ENCODE measurements at regions not wholly inside any gene's neighbourhood (a gene's known extent, or its start where the extent isn't known, plus 50 kb on each side); places are given as distances from the start of the nearest gene placed in this dataset.

DNA sequence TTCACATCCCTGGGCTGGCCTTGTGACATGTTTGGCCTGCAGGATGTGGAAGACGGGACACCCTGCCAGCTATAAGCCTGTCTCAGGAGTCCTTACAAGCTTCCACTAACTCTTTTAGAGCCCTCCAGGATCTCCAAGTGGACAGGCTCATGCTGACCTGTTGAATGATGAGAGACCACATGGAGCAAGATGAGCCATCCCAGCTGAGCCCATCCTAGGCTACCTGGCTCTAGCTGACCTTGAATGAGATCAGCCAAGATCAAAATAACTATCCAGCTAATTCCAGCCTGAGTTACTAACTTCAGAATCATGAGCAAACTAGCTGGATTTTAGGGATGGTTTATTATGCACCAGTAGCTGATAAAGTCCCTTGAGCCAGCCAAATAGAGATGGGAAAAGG, 169.5 kb downstream of the TFAP2C start:
- TF ChIP-seq YY1 (IDR thresholded peaks at IDR 0.05; ENCODE audit: low read depth): no peak
- TF ChIP-seq CEBPB (IDR thresholded peaks at IDR 0.05): no peak
- TF ChIP-seq TCF12 (IDR thresholded peaks at IDR 0.05; ENCODE audit: low read depth): no peak
- no peak for TF ChIP-seq MAX (IDR thresholded peaks at IDR 0.05)
- TF ChIP-seq TAF1 (IDR thresholded peaks at IDR 0.05; ENCODE audit: low read depth): no peak
- TF ChIP-seq EGR1 (IDR thresholded peaks at IDR 0.05): no peak
- TF ChIP-seq NFIC (IDR thresholded peaks at IDR 0.05): no peak
- no peak for TF ChIP-seq CREB1 (IDR thresholded peaks at IDR 0.05; ENCODE audit: low read depth)
- no peak for TF ChIP-seq USF1 (IDR thresholded peaks at IDR 0.05)
- no peak for TF ChIP-seq EP300 (IDR thresholded peaks at IDR 0.05; ENCODE audit: borderline replicate concordance)
- TF ChIP-seq ZBTB7A (IDR thresholded peaks at IDR 0.05; ENCODE audit: low read depth): no peak
- no peak for TF ChIP-seq TEAD4 (IDR thresholded peaks at IDR 0.05)
- no peak for TF ChIP-seq RAD21 (IDR thresholded peaks at IDR 0.05; ENCODE audit: low read depth)
- TF ChIP-seq REST (IDR thresholded peaks at IDR 0.05; ENCODE audit: low read depth): no peak
- TF ChIP-seq FOXM1 (IDR thresholded peaks at IDR 0.05; ENCODE audit: borderline replicate concordance, low read depth): no peak

DNA sequence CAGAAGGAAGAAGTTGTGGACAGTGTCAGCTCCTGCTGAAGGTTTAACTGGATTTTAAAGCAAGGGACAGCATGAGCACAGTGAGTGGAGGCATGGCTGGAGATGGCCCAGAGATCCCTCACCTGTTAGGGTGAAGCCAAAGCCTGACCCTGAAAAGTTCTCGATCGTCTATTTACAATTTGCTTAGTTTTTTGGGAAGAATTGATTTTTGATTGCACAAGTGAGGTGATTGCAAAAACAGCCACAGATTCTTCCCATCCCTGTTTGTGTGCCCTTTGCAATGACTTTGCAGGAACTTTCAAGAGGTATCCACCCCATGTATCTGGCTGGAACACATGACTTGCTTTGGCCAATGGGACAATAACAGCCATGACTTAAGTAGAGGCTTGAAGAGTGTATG, 170.1 kb downstream of the TFAP2C start:
- TF ChIP-seq MAX (IDR thresholded peaks at IDR 0.05) (no peak), CREB1 (IDR thresholded peaks at IDR 0.05; ENCODE audit: low read depth) (no peak), EGR1 (IDR thresholded peaks at IDR 0.05) (no peak), NFIC (IDR thresholded peaks at IDR 0.05) (no peak), EP300 (IDR thresholded peaks at IDR 0.05; ENCODE audit: borderline replicate concordance) (no peak), TAF1 (IDR thresholded peaks at IDR 0.05; ENCODE audit: low read depth) (no peak), ZBTB7A (IDR thresholded peaks at IDR 0.05; ENCODE audit: low read depth) (no peak), USF1 (IDR thresholded peaks at IDR 0.05) (no peak), REST (IDR thresholded peaks at IDR 0.05; ENCODE audit: low read depth) (no peak), YY1 (IDR thresholded peaks at IDR 0.05; ENCODE audit: low read depth) (no peak), CEBPB (IDR thresholded peaks at IDR 0.05) (no peak), TCF12 (IDR thresholded peaks at IDR 0.05; ENCODE audit: low read depth) (no peak), TEAD4 (IDR thresholded peaks at IDR 0.05) (no peak), RAD21 (IDR thresholded peaks at IDR 0.05; ENCODE audit: low read depth) (no peak)

- no peak for TF ChIP-seq TEAD4 (IDR thresholded peaks at IDR 0.05)
- TF ChIP-seq FOXM1 (IDR thresholded peaks at IDR 0.05; ENCODE audit: borderline replicate concordance, low read depth): no peak
- TF ChIP-seq TCF12 (IDR thresholded peaks at IDR 0.05; ENCODE audit: low read depth): no peak
- no peak for TF ChIP-seq EP300 (IDR thresholded peaks at IDR 0.05; ENCODE audit: borderline replicate concordance)
- TF ChIP-seq ZBTB7A (IDR thresholded peaks at IDR 0.05; ENCODE audit: low read depth): no peak
- no peak for TF ChIP-seq USF1 (IDR thresholded peaks at IDR 0.05)
- TF ChIP-seq YY1 (IDR thresholded peaks at IDR 0.05; ENCODE audit: low read depth): no peak
- TF ChIP-seq CREB1 (IDR thresholded peaks at IDR 0.05; ENCODE audit: low read depth): no peak
- no peak for TF ChIP-seq RAD21 (IDR thresholded peaks at IDR 0.05; ENCODE audit: low read depth)
- TF ChIP-seq MAX (IDR thresholded peaks at IDR 0.05): no peak
- TF ChIP-seq CEBPB (IDR thresholded peaks at IDR 0.05): no peak
- no peak for TF ChIP-seq NFIC (IDR thresholded peaks at IDR 0.05)
- TF ChIP-seq EGR1 (IDR thresholded peaks at IDR 0.05): no peak
Measured at GRCh38 chr20:56800088-56800487, 171.0 kb downstream of the TFAP2C start.

DNA sequence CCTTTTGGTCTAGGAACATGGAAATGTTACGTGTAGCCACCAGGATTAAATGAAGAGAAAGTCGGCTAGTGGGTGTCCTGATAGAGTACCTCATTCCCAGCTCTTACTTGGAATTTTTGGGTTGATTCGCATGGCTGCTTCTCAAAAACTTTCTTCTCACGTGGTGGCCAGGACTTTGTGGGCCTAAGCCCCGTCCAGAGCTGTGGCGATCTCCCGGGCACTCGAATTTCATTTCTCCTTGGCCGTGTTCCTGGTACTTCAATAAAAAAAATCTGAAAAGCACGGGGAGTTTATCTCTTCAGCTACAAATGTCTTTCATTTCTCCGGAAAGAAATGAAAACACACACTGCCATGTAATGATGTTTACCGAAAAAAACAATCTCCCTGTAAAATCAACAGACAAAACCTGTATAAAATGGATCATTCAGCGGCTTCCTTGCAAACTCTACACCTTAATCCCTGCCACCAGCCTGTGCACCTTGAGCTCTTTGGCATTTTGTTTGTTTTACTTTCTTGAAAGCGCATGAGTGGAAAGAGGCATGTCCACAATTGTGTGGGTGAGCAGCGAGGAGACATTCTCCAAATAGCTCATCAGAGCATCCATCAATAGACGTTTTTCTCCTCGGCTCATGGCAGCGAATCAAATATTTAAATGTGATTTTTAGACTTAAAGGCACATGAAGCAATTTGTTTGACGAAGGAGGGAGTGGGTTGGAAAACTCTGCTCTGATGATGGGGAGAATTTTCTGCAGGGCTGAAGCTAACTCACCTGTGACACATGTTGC, 173.1 kb downstream of the TFAP2C start:
- no peak for TF ChIP-seq FOXM1 (IDR thresholded peaks at IDR 0.05; ENCODE audit: borderline replicate concordance, low read depth)
- no peak for TF ChIP-seq EP300 (IDR thresholded peaks at IDR 0.05; ENCODE audit: borderline replicate concordance)
- TF ChIP-seq CREB1 (IDR thresholded peaks at IDR 0.05; ENCODE audit: low read depth): no peak
- no peak for TF ChIP-seq ZBTB7A (IDR thresholded peaks at IDR 0.05; ENCODE audit: low read depth)
- TF ChIP-seq CEBPB (IDR thresholded peaks at IDR 0.05): no peak
- no peak for TF ChIP-seq YY1 (IDR thresholded peaks at IDR 0.05; ENCODE audit: low read depth)
- no peak for TF ChIP-seq RAD21 (IDR thresholded peaks at IDR 0.05; ENCODE audit: low read depth)
- no peak for TF ChIP-seq USF1 (IDR thresholded peaks at IDR 0.05)
- no peak for TF ChIP-seq REST (IDR thresholded peaks at IDR 0.05; ENCODE audit: low read depth)
- no peak for TF ChIP-seq EGR1 (IDR thresholded peaks at IDR 0.05)
- TF ChIP-seq TCF12 (IDR thresholded peaks at IDR 0.05; ENCODE audit: low read depth): no peak
- TF ChIP-seq TEAD4 (IDR thresholded peaks at IDR 0.05): no peak
- TF ChIP-seq MAX (IDR thresholded peaks at IDR 0.05): no peak
- no peak for TF ChIP-seq TAF1 (IDR thresholded peaks at IDR 0.05; ENCODE audit: low read depth)
- TF ChIP-seq NFIC (IDR thresholded peaks at IDR 0.05): no peak

Data from Ishikawa (cell line).